ENCODE measurements at regions not wholly inside any gene's neighbourhood (a gene's known extent, or its start where the extent isn't known, plus 50 kb on each side); places are given as distances from the start of the nearest gene placed in this dataset.
A peak's percentile ranks its signal among the peaks of the same experiment; 100 is the strongest.
"Not testable (repeated sequence)": the region's sequence is repeated elsewhere in the genome, so short reads cannot be mapped to it uniquely, and the experiment has no call there.

GRCh38 chr2:43142921-43143438, 83.4 kb downstream of the ZFP36L2 start:
- Mint-ChIP-seq H3K9me3 (no peaks in the 10 kb centered on the region), H3K4me3 (peak overlapping the region; percentile 71), H3K4me1 (ENCODE audit: low read depth) (peaks cover 59% of the 10 kb centered on the region), H3K27ac (peak overlapping the region; percentile 87), H3K36me3 (ENCODE audit: low read depth) (peaks cover 17% of the 10 kb centered on the region), H3K27me3 (no peaks in the 10 kb centered on the region)
- DNase-seq (peak; percentile 73), ATAC-seq (peak; percentile 70)
- intact Hi-C loops (cut with micrococcal nuclease), result no loop called here
- ChIA-PET POLR2A (interaction anchor here (20.8 kb wide), 1 partner anchor 80 kb away, joined by 549 read pairs; the partner anchor contains the start of gene ZFP36L2), CTCF (interaction anchor here (0.6 to 24.5 kb wide), 3 partner anchors 9 to 333 kb away, joined by 3 to 647 read pairs (median 5); partner anchors contain the start of gene ZFP36L2)
- peak; percentile 39 for TF ChIP-seq CTCF (IDR thresholded peaks at IDR 0.05)

GRCh38 chr2:43141636-43142151, 84.7 kb downstream of the ZFP36L2 start:
- peak overlapping the region; percentile 71 for H3K4me3 Mint-ChIP-seq
- DNase-seq; H3K9me3 Mint-ChIP-seq; intact Hi-C loops (cut with micrococcal nuclease); ATAC-seq; H3K27me3 Mint-ChIP-seq: not testable (repeated sequence)
- peak overlapping the region; percentile 87 for H3K27ac Mint-ChIP-seq
- peaks cover 66% of the 10 kb centered on the region for H3K4me1 Mint-ChIP-seq (ENCODE audit: low read depth)
- ChIA-PET CTCF (interaction anchor here (0.7 to 24.5 kb wide), 4 partner anchors 18 to 82 kb away, joined by 3 to 647 read pairs (median 12); partner anchors contain the start of gene ZFP36L2), POLR2A (interaction anchor here (20.8 kb wide), 1 partner anchor 82 kb away, joined by 549 read pairs; the partner anchor contains the start of gene ZFP36L2)
- H3K36me3 Mint-ChIP-seq (ENCODE audit: low read depth), result peaks cover 21% of the 10 kb centered on the region

GRCh38 chr2:43139996-43140621, 86.3 kb downstream of the ZFP36L2 start:
- Mint-ChIP-seq H3K9me3 (no peaks in the 10 kb centered on the region), H3K27me3 (no peaks in the 10 kb centered on the region), H3K36me3 (ENCODE audit: low read depth) (peaks cover 21% of the 10 kb centered on the region), H3K4me1 (ENCODE audit: low read depth) (peaks cover 74% of the 10 kb centered on the region), H3K27ac (peak overlapping the region; percentile 87), H3K4me3 (peak overlapping the region; percentile 55)
- ChIA-PET CTCF (interaction anchor here (0.7 to 24.5 kb wide), 15 partner anchors 8 to 280 kb away, joined by 3 to 647 read pairs (median 4); partner anchors contain the start of gene ZFP36L2), POLR2A (interaction anchor here (0.6 to 20.8 kb wide), 15 partner anchors 8 to 83 kb away, joined by 3 to 549 read pairs (median 4); partner anchors contain the start of gene ZFP36L2)
- peak; percentile 37 for ATAC-seq
- peak; percentile 77 for DNase-seq
- intact Hi-C loops (cut with micrococcal nuclease), result loop anchor here (5.0 kb wide), 1 partner anchor 32 kb away; no protein-coding TSS in a partner anchor
- no peak for TF ChIP-seq CTCF (IDR thresholded peaks at IDR 0.05)

- no peak for DNase-seq
- peaks cover 74% of the 10 kb centered on the region for H3K4me1 Mint-ChIP-seq (ENCODE audit: low read depth)
- H3K27ac Mint-ChIP-seq, result peak overlapping the region; percentile 87
- intact Hi-C loops (cut with micrococcal nuclease), result loop anchor here (5.0 kb wide), 1 partner anchor 33 kb away; no protein-coding TSS in a partner anchor
- ChIA-PET CTCF (interaction anchor here (0.9 to 24.5 kb wide), 13 partner anchors 7 to 280 kb away, joined by 3 to 647 read pairs (median 5); partner anchors contain the start of gene ZFP36L2), POLR2A (interaction anchor here (0.7 to 20.8 kb wide), 11 partner anchors 10 to 84 kb away, joined by 3 to 549 read pairs (median 5); partner anchors contain the start of gene ZFP36L2)
- no peak for TF ChIP-seq CTCF (IDR thresholded peaks at IDR 0.05)
- peak overlapping the region; percentile 55 for H3K4me3 Mint-ChIP-seq
- no peaks in the 10 kb centered on the region for H3K9me3 Mint-ChIP-seq
- no peaks in the 10 kb centered on the region for H3K27me3 Mint-ChIP-seq
- peaks cover 21% of the 10 kb centered on the region for H3K36me3 Mint-ChIP-seq (ENCODE audit: low read depth)
- no peak for ATAC-seq
Observed at GRCh38 chr2:43139501-43139900, 86.9 kb downstream of the ZFP36L2 start.

GRCh38 chr2:43138441-43138840, 88.0 kb downstream of the ZFP36L2 start:
- no peaks in the 10 kb centered on the region for H3K9me3 Mint-ChIP-seq
- peaks cover 78% of the 10 kb centered on the region for H3K4me1 Mint-ChIP-seq (ENCODE audit: low read depth)
- DNase-seq (no peak), ATAC-seq (no peak)
- ChIA-PET POLR2A (interaction anchor here (2.0 to 20.8 kb wide), 4 partner anchors 9 to 85 kb away, joined by 5 to 549 read pairs (median 36); partner anchors contain the start of gene ZFP36L2), CTCF (interaction anchor here (1.1 to 24.5 kb wide), 5 partner anchors 10 to 86 kb away, joined by 3 to 647 read pairs (median 16); partner anchors contain the start of gene ZFP36L2)
- intact Hi-C loops (cut with micrococcal nuclease), result loop anchor here (5.0 kb wide), 1 partner anchor 34 kb away; no protein-coding TSS in a partner anchor
- H3K27me3 Mint-ChIP-seq, result no peaks in the 10 kb centered on the region
- peaks cover 21% of the 10 kb centered on the region for H3K36me3 Mint-ChIP-seq (ENCODE audit: low read depth)
- TF ChIP-seq CTCF (IDR thresholded peaks at IDR 0.05), result no peak
- H3K27ac Mint-ChIP-seq, result peak overlapping the region; percentile 95
- peak overlapping the region; percentile 7 for H3K4me3 Mint-ChIP-seq

Measured in activated CD8-positive, alpha-beta T cell treated with anti-CD3 and anti-CD28 coated beads for 36 hours (primary cell).